NCI-H1417 (cell line): ENCODE measurements at regions not wholly inside any gene's neighbourhood (a gene's known extent, or its start where the extent isn't known, plus 50 kb on each side); places are given as distances from the start of the nearest gene placed in this dataset.

ENCODE experiments used
- DNase-seq, 3 experiments: peaks; one replicate each; lab custom pipeline; 2025; lab: John Stamatoyannopoulos, UW

DNA sequence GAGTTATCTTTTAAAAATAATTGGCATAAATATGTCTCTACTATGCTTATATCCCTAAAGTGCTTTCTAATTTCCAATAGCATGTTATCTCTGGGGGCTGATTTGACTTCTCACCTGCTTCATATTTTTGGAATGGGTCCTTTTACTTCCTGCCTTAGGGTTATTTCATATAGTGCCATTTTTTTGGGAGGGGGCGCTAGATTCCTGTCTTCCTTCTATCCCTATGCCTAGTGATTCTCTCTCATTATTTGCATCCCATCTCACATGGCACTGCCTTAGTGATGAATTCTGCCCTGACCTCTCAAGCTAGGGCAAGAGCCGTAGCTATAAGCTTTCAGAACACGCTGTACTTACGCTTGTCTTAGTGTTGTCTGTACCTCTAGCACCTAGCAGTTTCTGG, 150.3 kb upstream of the SLITRK3 start:
- no peak for DNase-seq

DNA sequence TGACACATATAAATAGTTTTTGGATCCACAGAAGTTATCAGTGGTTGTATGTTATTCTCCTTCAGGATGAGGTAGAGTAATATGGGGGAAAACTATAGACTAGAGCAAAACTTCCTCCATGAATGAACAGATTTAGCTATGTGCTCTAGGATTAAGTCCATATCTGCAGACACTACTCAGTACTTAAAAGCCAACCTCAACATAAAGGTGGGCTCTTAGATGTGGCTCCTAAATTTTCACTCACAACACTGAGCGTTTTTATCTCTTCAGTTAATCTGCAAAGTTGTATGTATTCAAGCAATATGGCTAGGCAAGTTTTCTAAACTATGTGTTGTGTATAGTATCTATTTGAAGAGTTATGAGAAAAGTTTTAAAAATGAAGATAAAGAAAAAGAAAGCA, 147.0 kb upstream of the SLITRK3 start:
- no peak for DNase-seq

DNA sequence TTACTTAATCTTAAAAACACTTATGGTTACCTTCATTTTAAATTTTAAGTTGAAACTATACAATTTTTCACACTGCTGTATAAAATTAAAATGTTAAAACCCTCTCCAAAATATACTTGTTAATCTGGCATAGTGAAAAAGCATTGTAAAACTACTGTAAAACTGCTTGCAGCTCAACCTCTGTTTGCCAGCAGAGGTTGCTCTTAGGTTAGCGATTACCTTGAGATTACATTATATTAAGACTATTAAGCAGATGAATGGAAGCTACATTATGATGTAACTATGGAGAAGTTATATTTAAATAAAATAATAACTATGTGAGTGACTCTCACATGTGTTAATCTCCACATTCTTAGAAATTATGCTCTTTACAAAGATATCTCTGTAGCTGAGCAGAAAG, 143.6 kb upstream of the SLITRK3 start:
- DNase-seq = peak in 2 of 3 experiments; percentile 14 to 61

DNA sequence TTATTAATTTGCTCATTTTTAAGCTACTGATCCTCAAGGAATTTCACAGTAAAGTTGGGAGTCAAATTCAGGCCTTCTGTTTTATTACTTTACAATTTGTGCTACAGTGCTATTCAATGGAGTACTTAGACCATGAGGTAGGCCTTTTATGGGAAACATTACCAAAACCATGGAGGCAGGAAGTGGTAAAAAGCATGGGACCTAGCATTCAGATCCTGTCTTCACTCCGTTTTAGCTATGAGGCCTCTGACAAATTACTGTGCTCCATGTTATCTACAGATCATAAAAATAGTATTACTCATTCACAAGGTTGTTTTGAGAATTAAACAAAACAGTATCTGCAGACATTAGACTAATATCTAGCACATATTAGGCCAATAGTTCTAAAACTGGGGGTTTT, 140.6 kb upstream of the SLITRK3 start:
- no peak for DNase-seq
